SH-SY5Y (cell line): ENCODE measurements at regions not wholly inside any gene's neighbourhood (a gene's known extent, or its start where the extent isn't known, plus 50 kb on each side); places are given as distances from the start of the nearest gene placed in this dataset.

Source experiments
- GATA2 ChIP-seq: IDR thresholded peaks from 2 replicates; pipeline ENCODE4 v1.6.1; 2011; ENCODE audit warnings: mild to moderate bottlenecking, low read depth, low read length
- GATA3 ChIP-seq: IDR thresholded peaks from 2 replicates; pipeline ENCODE4 v1.6.1; 2011; ENCODE audit warnings: low read depth, mild to moderate bottlenecking, low read length, moderate library complexity

GRCh38 chr4:152239216-152239615, 296.7 kb downstream of the FBXW7 start:
- TF ChIP-seq GATA2 = no peak
- TF ChIP-seq GATA3 = no peak
